ENCODE measurements at regions not wholly inside any gene's neighbourhood (a gene's known extent, or its start where the extent isn't known, plus 50 kb on each side); places are given as distances from the start of the nearest gene placed in this dataset.

DNA sequence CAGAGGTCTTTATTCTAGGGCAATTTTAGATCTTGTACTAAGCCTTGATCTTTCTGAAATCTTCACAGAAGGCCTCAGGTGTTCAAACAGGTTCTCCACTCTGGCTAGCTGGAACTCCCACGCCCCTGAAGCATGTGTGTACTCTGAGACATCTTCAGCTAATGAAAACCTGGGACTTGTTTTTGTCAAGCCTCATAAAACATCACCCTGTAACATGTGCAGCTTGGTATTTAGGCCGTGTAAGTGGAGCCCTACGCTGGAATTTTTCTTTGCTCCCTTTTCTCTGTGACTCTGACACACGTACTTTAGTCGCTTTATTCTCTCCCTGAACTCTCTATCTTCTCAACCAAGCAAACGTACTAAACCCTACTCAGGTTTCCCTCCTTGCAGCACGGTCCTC, 701.9 kb upstream of the ZP4 start:
- H4K91ac ChIP-seq (ENCODE audit: insufficient read length, low read depth, low read length) = no peak overlapping the region
- no peak overlapping the region for H3K4me3 Mint-ChIP-seq
- no peak overlapping the region for H3K56ac ChIP-seq (ENCODE audit: insufficient read length, low read depth, low read length)
- no peak overlapping the region for H4K5ac ChIP-seq (ENCODE audit: insufficient read length, low read depth, low read length)
- no peaks in the 10 kb centered on the region for H3K27me3 ChIP-seq (ENCODE audit: insufficient read depth, low read length)
- no peak overlapping the region for H4K8ac ChIP-seq (replicated peaks; ENCODE audit: insufficient read length, low read depth, low read length)
- no peak overlapping the region for H3K4ac ChIP-seq (ENCODE audit: low read depth, low read length)
- no peak overlapping the region for H3K4me2 ChIP-seq (ENCODE audit: insufficient read depth, insufficient read length, low read length)
- no peak overlapping the region for H3K23ac ChIP-seq (ENCODE audit: insufficient read length, low read depth, low read length)
- H4K20me1 ChIP-seq (ENCODE audit: control insufficient read depth, insufficient read depth, insufficient read length) = no peaks in the 10 kb centered on the region
- no peak overlapping the region for H2BK20ac ChIP-seq (ENCODE audit: low read depth, low read length, poor library complexity, severe bottlenecking)
- no peaks in the 10 kb centered on the region for H3K27me3 Mint-ChIP-seq (ENCODE audit: low read depth)
- H2AFZ ChIP-seq (ENCODE audit: low read length) = peak overlapping the region; percentile 29
- no CpG with 5 or more reads among the region's 7 CpGs for WGBS (ENCODE audit: extremely low coverage, insufficient read length, low lambda C conversion rate)
- no peaks in the 10 kb centered on the region for H3K79me2 ChIP-seq (ENCODE audit: insufficient read depth, low read length)
- no peak overlapping the region for H3K14ac ChIP-seq (ENCODE audit: insufficient read depth, low read length)
- H3K9me3 Mint-ChIP-seq = no peaks in the 10 kb centered on the region
- H3K9ac ChIP-seq (ENCODE audit: extremely low read depth, insufficient read length, low read length) = no peak overlapping the region
- H3K4me1 ChIP-seq (ENCODE audit: insufficient read depth, low read length) = no peaks in the 10 kb centered on the region
- H3K9me3 ChIP-seq (ENCODE audit: control insufficient read depth, low read depth, low read length) = no peaks in the 10 kb centered on the region
- no peaks in the 10 kb centered on the region for H3K23me2 ChIP-seq (ENCODE audit: insufficient read length, low read depth, low read length, poor library complexity, severe bottlenecking)
- no peak for DNase-seq
- no peak overlapping the region for H2BK5ac ChIP-seq (ENCODE audit: insufficient read length, low read length)
- no peaks in the 10 kb centered on the region for H3K36me3 Mint-ChIP-seq (ENCODE audit: insufficient read depth in 1 of 3, low read depth in 3 of 3)
- H2BK15ac ChIP-seq (ENCODE audit: low read depth, low read length) = no peak overlapping the region
- H2BK120ac ChIP-seq (ENCODE audit: low read depth, low read length, poor library complexity, severe bottlenecking) = no peak overlapping the region
- no peak overlapping the region for H3K27ac Mint-ChIP-seq
- no peak overlapping the region for H3K18ac ChIP-seq (ENCODE audit: insufficient read length, low read depth, low read length)
- H2BK12ac ChIP-seq (ENCODE audit: insufficient read length, low read depth, low read length) = no peak overlapping the region
- no peaks in the 10 kb centered on the region for H3K4me1 Mint-ChIP-seq
- no peak overlapping the region for H3K27ac ChIP-seq (ENCODE audit: insufficient read length, low read depth, low read length)
- no peak overlapping the region for H2AK5ac ChIP-seq (ENCODE audit: insufficient read length, low read length)
- no peak overlapping the region for H3T11ph ChIP-seq (ENCODE audit: low read length)
- TF ChIP-seq CTCF (conservative IDR thresholded peaks at IDR 0.05) = no peak
- no peaks in the 10 kb centered on the region for H3K79me1 ChIP-seq (ENCODE audit: insufficient read depth, low read depth, low read length, poor library complexity, severe bottlenecking)
